T-helper 2 cell treated with Interferon-gamma antibody and Interleukin-4, amounts not matched to agents 5 μg/mL and 100 μg/mL, for 36 hours (primary cell): ENCODE measurements at regions not wholly inside any gene's neighbourhood (a gene's known extent, or its start where the extent isn't known, plus 50 kb on each side); places are given as distances from the start of the nearest gene placed in this dataset.

Experiments
- DNase-seq: peaks from one replicate; pipeline ENCODE4 v3.0.0; 2021; ENCODE audit warnings: low spot score
- H3K27ac Mint-ChIP-seq: one replicate; pipeline ENCODE4 v1.8.0; 2021; ENCODE audit warnings: mild to moderate bottlenecking, mixed read lengths
- H3K27me3 Mint-ChIP-seq: one replicate; pipeline ENCODE4 v1.8.0; 2021; ENCODE audit warnings: low read depth, mixed read lengths
- H3K36me3 Mint-ChIP-seq: one replicate; pipeline ENCODE4 v1.8.0; 2021; ENCODE audit warnings: low read depth, mixed read lengths
- H3K4me1 Mint-ChIP-seq: one replicate; pipeline ENCODE4 v1.8.0; 2021; ENCODE audit warnings: low read depth, mixed read lengths
- H3K4me3 Mint-ChIP-seq: one replicate; pipeline ENCODE4 v1.8.0; 2022; ENCODE audit warnings: mild to moderate bottlenecking, moderate library complexity, mixed read lengths
- H3K9me3 Mint-ChIP-seq: one replicate; pipeline ENCODE4 v1.8.0; 2021; ENCODE audit warnings: mixed read lengths

- H3K27me3 Mint-ChIP-seq, result no peaks in the 10 kb centered on the region
- no peaks in the 10 kb centered on the region for H3K4me1 Mint-ChIP-seq
- no peaks in the 10 kb centered on the region for H3K9me3 Mint-ChIP-seq
- H3K4me3 Mint-ChIP-seq, result no peak overlapping the region
- H3K36me3 Mint-ChIP-seq, result no peaks in the 10 kb centered on the region
- no peak overlapping the region for H3K27ac Mint-ChIP-seq
- peak; percentile 10 for DNase-seq
Observed at GRCh38 chr10:120336911-120337540, 120.0 kb upstream of the PLPP4 start.

GRCh38 chr10:120342115-120342714, 114.8 kb upstream of the PLPP4 start:
- H3K4me1 Mint-ChIP-seq, result no peaks in the 10 kb centered on the region
- no peak for DNase-seq
- H3K27ac Mint-ChIP-seq, result no peak overlapping the region
- no peaks in the 10 kb centered on the region for H3K36me3 Mint-ChIP-seq
- no peak overlapping the region for H3K4me3 Mint-ChIP-seq
- no peaks in the 10 kb centered on the region for H3K9me3 Mint-ChIP-seq
- no peaks in the 10 kb centered on the region for H3K27me3 Mint-ChIP-seq

GRCh38 chr10:120345186-120345585, 111.8 kb upstream of the PLPP4 start:
- DNase-seq, result no peak
- Mint-ChIP-seq H3K27ac (no peak overlapping the region), H3K27me3 (no peaks in the 10 kb centered on the region), H3K36me3 (no peaks in the 10 kb centered on the region), H3K4me1 (no peaks in the 10 kb centered on the region), H3K4me3 (no peak overlapping the region), H3K9me3 (no peaks in the 10 kb centered on the region)

- DNase-seq, result no peak
- Mint-ChIP-seq H3K9me3 (no peaks in the 10 kb centered on the region), H3K27ac (no peak overlapping the region), H3K4me1 (no peaks in the 10 kb centered on the region), H3K36me3 (no peaks in the 10 kb centered on the region), H3K27me3 (no peaks in the 10 kb centered on the region), H3K4me3 (no peak overlapping the region)
Observed at GRCh38 chr10:120347644-120348043, 109.4 kb upstream of the PLPP4 start.

- Mint-ChIP-seq H3K27ac (no peak overlapping the region), H3K27me3 (no peaks in the 10 kb centered on the region), H3K36me3 (no peaks in the 10 kb centered on the region), H3K4me1 (no peaks in the 10 kb centered on the region), H3K9me3 (no peaks in the 10 kb centered on the region), H3K4me3 (no peak overlapping the region)
- DNase-seq, result no peak
Observed at GRCh38 chr10:120349069-120349468, 108.0 kb upstream of the PLPP4 start.

- no peak for DNase-seq
- Mint-ChIP-seq H3K4me3 (no peak overlapping the region), H3K36me3 (no peaks in the 10 kb centered on the region), H3K9me3 (no peaks in the 10 kb centered on the region), H3K4me1 (no peaks in the 10 kb centered on the region), H3K27ac (no peak overlapping the region), H3K27me3 (no peaks in the 10 kb centered on the region)
Observed at GRCh38 chr10:120355425-120355824, 101.6 kb upstream of the PLPP4 start.

- no peaks in the 10 kb centered on the region for H3K27me3 Mint-ChIP-seq
- no peak for DNase-seq
- no peaks in the 10 kb centered on the region for H3K4me1 Mint-ChIP-seq
- H3K9me3 Mint-ChIP-seq, result no peaks in the 10 kb centered on the region
- H3K36me3 Mint-ChIP-seq, result no peaks in the 10 kb centered on the region
- H3K4me3 Mint-ChIP-seq, result no peak overlapping the region
- H3K27ac Mint-ChIP-seq, result no peak overlapping the region
Observed at GRCh38 chr10:120360571-120360970, 96.5 kb upstream of the PLPP4 start.

- H3K27ac Mint-ChIP-seq, result no peak overlapping the region
- no peak for DNase-seq
- no peaks in the 10 kb centered on the region for H3K27me3 Mint-ChIP-seq
- H3K9me3 Mint-ChIP-seq, result no peaks in the 10 kb centered on the region
- H3K36me3 Mint-ChIP-seq, result no peaks in the 10 kb centered on the region
- no peaks in the 10 kb centered on the region for H3K4me1 Mint-ChIP-seq
- H3K4me3 Mint-ChIP-seq, result no peak overlapping the region
Observed at GRCh38 chr10:120365872-120366271, 91.2 kb upstream of the PLPP4 start.

- no peaks in the 10 kb centered on the region for H3K27me3 Mint-ChIP-seq
- no peaks in the 10 kb centered on the region for H3K9me3 Mint-ChIP-seq
- no peaks in the 10 kb centered on the region for H3K4me1 Mint-ChIP-seq
- H3K4me3 Mint-ChIP-seq, result no peak overlapping the region
- no peak overlapping the region for H3K27ac Mint-ChIP-seq
- no peak for DNase-seq
- no peaks in the 10 kb centered on the region for H3K36me3 Mint-ChIP-seq
Observed at GRCh38 chr10:120367341-120367740, 89.7 kb upstream of the PLPP4 start.

- Mint-ChIP-seq H3K4me1 (no peaks in the 10 kb centered on the region), H3K9me3 (no peaks in the 10 kb centered on the region), H3K4me3 (no peak overlapping the region), H3K27ac (no peak overlapping the region), H3K36me3 (no peaks in the 10 kb centered on the region), H3K27me3 (no peaks in the 10 kb centered on the region)
- no peak for DNase-seq
Observed at GRCh38 chr10:120368338-120368737, 88.7 kb upstream of the PLPP4 start.

GRCh38 chr10:120368927-120369326, 88.1 kb upstream of the PLPP4 start:
- no peak overlapping the region for H3K4me3 Mint-ChIP-seq
- no peak for DNase-seq
- H3K36me3 Mint-ChIP-seq, result no peaks in the 10 kb centered on the region
- no peak overlapping the region for H3K27ac Mint-ChIP-seq
- no peaks in the 10 kb centered on the region for H3K9me3 Mint-ChIP-seq
- no peaks in the 10 kb centered on the region for H3K4me1 Mint-ChIP-seq
- H3K27me3 Mint-ChIP-seq, result no peaks in the 10 kb centered on the region

- no peaks in the 10 kb centered on the region for H3K9me3 Mint-ChIP-seq
- H3K27me3 Mint-ChIP-seq, result no peaks in the 10 kb centered on the region
- no peak overlapping the region for H3K4me3 Mint-ChIP-seq
- DNase-seq, result no peak
- H3K36me3 Mint-ChIP-seq, result no peaks in the 10 kb centered on the region
- H3K27ac Mint-ChIP-seq, result no peak overlapping the region
- no peaks in the 10 kb centered on the region for H3K4me1 Mint-ChIP-seq
Observed at GRCh38 chr10:120369856-120370276, 87.2 kb upstream of the PLPP4 start.

- Mint-ChIP-seq H3K27ac (no peak overlapping the region), H3K27me3 (no peaks in the 10 kb centered on the region), H3K9me3 (no peaks in the 10 kb centered on the region), H3K4me1 (no peaks in the 10 kb centered on the region), H3K4me3 (no peak overlapping the region), H3K36me3 (no peaks in the 10 kb centered on the region)
- DNase-seq, result no peak
Observed at GRCh38 chr10:120371856-120372255, 85.2 kb upstream of the PLPP4 start.

GRCh38 chr10:120372917-120373316, 84.1 kb upstream of the PLPP4 start:
- Mint-ChIP-seq H3K27me3 (no peaks in the 10 kb centered on the region), H3K9me3 (no peaks in the 10 kb centered on the region), H3K27ac (no peak overlapping the region), H3K4me1 (no peaks in the 10 kb centered on the region), H3K36me3 (no peaks in the 10 kb centered on the region), H3K4me3 (no peak overlapping the region)
- no peak for DNase-seq

- DNase-seq, result no peak
- Mint-ChIP-seq H3K27ac (no peak overlapping the region), H3K4me3 (no peak overlapping the region), H3K36me3 (no peaks in the 10 kb centered on the region), H3K4me1 (no peaks in the 10 kb centered on the region), H3K27me3 (no peaks in the 10 kb centered on the region), H3K9me3 (no peaks in the 10 kb centered on the region)
Observed at GRCh38 chr10:120375666-120376065, 81.4 kb upstream of the PLPP4 start.
